Hepatocyte (in vitro differentiated cells): ENCODE measurements at regions not wholly inside any gene's neighbourhood (a gene's known extent, or its start where the extent isn't known, plus 50 kb on each side); places are given as distances from the start of the nearest gene placed in this dataset.

Experiments used
- CTCF ChIP-seq: fragments of 200-600 bp; sonication (generic); IDR thresholded peaks from 2 replicates; pipeline ENCODE4 v1.5.1; 2016; ENCODE audit warnings: antibody characterized with exemption, mild to moderate bottlenecking; ENCODE audit not compliant: poor library complexity
- EZH2 ChIP-seq: fragments of 200-600 bp; sonication (generic); IDR thresholded peaks from 2 replicates; pipeline ENCODE4 v1.6.1; 2016; ENCODE audit warnings: antibody characterized with exemption, mild to moderate bottlenecking, borderline replicate concordance

- TF ChIP-seq CTCF: no peak
- no peak for TF ChIP-seq EZH2
These were observed 557.7 kb upstream of the TENM3 start for GRCh38 chr4:181685461-181685860.
